ENCODE measurements at regions not wholly inside any gene's neighbourhood (a gene's known extent, or its start where the extent isn't known, plus 50 kb on each side); places are given as distances from the start of the nearest gene placed in this dataset.
"Not testable (repeated sequence)": the region's sequence is repeated elsewhere in the genome, so short reads cannot be mapped to it uniquely, and the experiment has no call there.

DNA sequence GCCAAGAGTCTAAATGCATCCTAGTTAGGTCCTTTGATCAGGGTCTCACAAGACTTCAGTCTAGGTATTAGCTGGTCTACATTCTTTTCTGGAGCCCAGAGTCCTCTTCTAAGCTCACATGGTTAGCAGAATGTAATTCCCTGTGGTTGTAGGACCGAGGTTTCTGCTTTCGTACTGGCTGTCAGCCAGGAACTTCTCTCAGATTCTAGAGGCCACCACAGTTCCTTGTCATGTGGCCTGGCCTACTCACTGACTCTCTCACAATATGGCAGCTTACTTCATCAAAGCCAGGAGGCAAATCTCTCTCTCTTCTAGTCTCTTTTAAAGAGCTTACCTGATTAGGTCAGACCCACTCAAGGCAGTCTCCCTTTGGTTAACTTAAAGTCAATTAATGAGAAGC, 82.9 kb downstream of the POU4F1 start:
- Histone ChIP-seq H3K4me1 (ENCODE audit: low read length) (no peaks in the 10 kb centered on the region), H3K9me3 (replicated peaks; ENCODE audit: insufficient read depth, low read length) (no peaks in the 10 kb centered on the region), H3F3A (ENCODE audit: insufficient read depth, low read length) (no peaks in the 10 kb centered on the region), H3K4me3 (ENCODE audit: low read length) (no peak overlapping the region), H2AFZ (ENCODE audit: low read length) (0 out of 2 replicates have a peak overlapping the region, but pooled peaks have one; percentile 5), H3K27ac (ENCODE audit: low read length) (no peak overlapping the region), H3K9ac (ENCODE audit: low read length) (no peak overlapping the region), H3K36me3 (replicated peaks; ENCODE audit: insufficient read depth, low read length) (no peaks in the 10 kb centered on the region), H4K20me1 (ENCODE audit: insufficient read depth, low read length) (no peaks in the 10 kb centered on the region), H3K9me2 (replicated peaks; ENCODE audit: insufficient read depth, low read length) (no peaks in the 10 kb centered on the region), H3K4me2 (ENCODE audit: low read depth, low read length) (no peak overlapping the region), H3K27me3 (replicated peaks; ENCODE audit: insufficient read depth, low read length) (no peaks in the 10 kb centered on the region), H3K79me2 (ENCODE audit: low read length) (no peaks in the 10 kb centered on the region)
- TF ChIP-seq EZH2phosphoT487 (IDR thresholded peaks at IDR 0.05; ENCODE audit: low read length) (no peak), EZH2 (optimal IDR thresholded peaks at IDR 0.05; ENCODE audit: low read depth, low read length) (no peak)
- TF ChIP-seq, protein P1, sequence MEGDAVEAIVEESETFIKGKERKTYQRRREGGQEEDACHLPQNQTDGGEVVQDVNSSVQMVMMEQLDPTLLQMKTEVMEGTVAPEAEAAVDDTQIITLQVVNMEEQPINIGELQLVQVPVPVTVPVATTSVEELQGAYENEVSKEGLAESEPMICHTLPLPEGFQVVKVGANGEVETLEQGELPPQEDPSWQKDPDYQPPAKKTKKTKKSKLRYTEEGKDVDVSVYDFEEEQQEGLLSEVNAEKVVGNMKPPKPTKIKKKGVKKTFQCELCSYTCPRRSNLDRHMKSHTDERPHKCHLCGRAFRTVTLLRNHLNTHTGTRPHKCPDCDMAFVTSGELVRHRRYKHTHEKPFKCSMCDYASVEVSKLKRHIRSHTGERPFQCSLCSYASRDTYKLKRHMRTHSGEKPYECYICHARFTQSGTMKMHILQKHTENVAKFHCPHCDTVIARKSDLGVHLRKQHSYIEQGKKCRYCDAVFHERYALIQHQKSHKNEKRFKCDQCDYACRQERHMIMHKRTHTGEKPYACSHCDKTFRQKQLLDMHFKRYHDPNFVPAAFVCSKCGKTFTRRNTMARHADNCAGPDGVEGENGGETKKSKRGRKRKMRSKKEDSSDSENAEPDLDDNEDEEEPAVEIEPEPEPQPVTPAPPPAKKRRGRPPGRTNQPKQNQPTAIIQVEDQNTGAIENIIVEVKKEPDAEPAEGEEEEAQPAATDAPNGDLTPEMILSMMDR (IDR thresholded peaks at IDR 0.05; ENCODE audit: low read length), result no peak
- DNase-seq, result no peak

DNA sequence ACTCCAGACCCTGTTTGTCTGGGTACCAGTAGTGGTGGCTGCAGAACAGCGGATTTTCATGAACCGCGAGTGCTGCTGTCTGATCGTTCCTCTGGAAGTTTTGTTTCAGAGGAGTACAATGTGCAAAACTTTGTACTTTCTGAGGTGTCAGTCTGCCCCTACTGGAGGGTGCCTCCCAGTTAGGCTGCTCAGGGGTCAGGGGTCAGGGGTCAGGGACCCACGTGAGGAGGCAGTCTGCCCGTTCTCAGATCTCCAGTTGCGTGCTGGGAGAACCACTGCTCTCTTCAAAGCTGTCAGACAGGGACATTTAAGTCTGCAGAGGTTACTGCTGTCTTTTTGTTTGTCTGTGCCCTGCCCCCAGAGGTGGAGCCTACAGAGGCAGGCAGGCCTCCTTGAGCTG, 84.9 kb downstream of the POU4F1 start:
- not testable (repeated sequence) for H3K4me3 ChIP-seq (ENCODE audit: low read length); H3K36me3 ChIP-seq (replicated peaks; ENCODE audit: insufficient read depth, low read length); H3K9me3 ChIP-seq (replicated peaks; ENCODE audit: insufficient read depth, low read length); H2AFZ ChIP-seq (ENCODE audit: low read length); H3K4me2 ChIP-seq (ENCODE audit: low read depth, low read length); H3F3A ChIP-seq (ENCODE audit: insufficient read depth, low read length); H3K9me2 ChIP-seq (replicated peaks; ENCODE audit: insufficient read depth, low read length); H3K9ac ChIP-seq (ENCODE audit: low read length); H3K27me3 ChIP-seq (replicated peaks; ENCODE audit: insufficient read depth, low read length); H3K27ac ChIP-seq (ENCODE audit: low read length); H3K79me2 ChIP-seq (ENCODE audit: low read length); H3K4me1 ChIP-seq (ENCODE audit: low read length); DNase-seq; H4K20me1 ChIP-seq (ENCODE audit: insufficient read depth, low read length)

DNA sequence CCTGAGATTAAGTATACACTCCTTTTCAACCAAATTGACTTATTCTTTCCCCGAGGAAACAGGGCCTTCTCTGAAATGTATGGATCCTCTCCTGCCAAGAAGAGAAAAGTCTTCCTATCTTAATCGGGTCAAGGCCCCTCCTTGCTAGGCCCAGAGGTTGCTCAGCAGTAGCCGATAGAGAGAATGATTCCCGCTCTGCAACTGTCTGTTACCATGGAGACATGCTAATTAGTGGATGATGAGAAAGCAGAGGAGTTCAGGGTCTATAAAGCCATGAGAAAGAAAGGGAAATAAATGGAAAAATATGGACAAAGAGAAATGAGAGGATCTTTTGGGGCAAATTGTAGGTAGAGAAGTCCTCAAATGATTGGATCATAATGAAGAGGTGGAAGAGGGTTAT, 103.5 kb downstream of the POU4F1 start:
- Histone ChIP-seq H3K9me2 (replicated peaks; ENCODE audit: insufficient read depth, low read length) (no peaks in the 10 kb centered on the region), H3K36me3 (replicated peaks; ENCODE audit: insufficient read depth, low read length) (no peaks in the 10 kb centered on the region), H4K20me1 (ENCODE audit: insufficient read depth, low read length) (no peaks in the 10 kb centered on the region), H3K27ac (ENCODE audit: low read length) (no peak overlapping the region), H3K9ac (ENCODE audit: low read length) (no peak overlapping the region), H3F3A (ENCODE audit: insufficient read depth, low read length) (no peaks in the 10 kb centered on the region), H3K4me1 (ENCODE audit: low read length) (no peaks in the 10 kb centered on the region), H3K4me3 (ENCODE audit: low read length) (no peak overlapping the region), H3K27me3 (replicated peaks; ENCODE audit: insufficient read depth, low read length) (no peaks in the 10 kb centered on the region), H2AFZ (ENCODE audit: low read length) (no peak overlapping the region), H3K9me3 (replicated peaks; ENCODE audit: insufficient read depth, low read length) (no peaks in the 10 kb centered on the region), H3K79me2 (ENCODE audit: low read length) (no peaks in the 10 kb centered on the region), H3K4me2 (ENCODE audit: low read depth, low read length) (no peak overlapping the region)
- no peak for DNase-seq
- TF ChIP-seq, protein P1 (IDR thresholded peaks at IDR 0.05; ENCODE audit: low read length), result no peak
- no peak for TF ChIP-seq EZH2 (optimal IDR thresholded peaks at IDR 0.05; ENCODE audit: low read depth, low read length)
- TF ChIP-seq EZH2phosphoT487 (IDR thresholded peaks at IDR 0.05; ENCODE audit: low read length), result no peak

DNA sequence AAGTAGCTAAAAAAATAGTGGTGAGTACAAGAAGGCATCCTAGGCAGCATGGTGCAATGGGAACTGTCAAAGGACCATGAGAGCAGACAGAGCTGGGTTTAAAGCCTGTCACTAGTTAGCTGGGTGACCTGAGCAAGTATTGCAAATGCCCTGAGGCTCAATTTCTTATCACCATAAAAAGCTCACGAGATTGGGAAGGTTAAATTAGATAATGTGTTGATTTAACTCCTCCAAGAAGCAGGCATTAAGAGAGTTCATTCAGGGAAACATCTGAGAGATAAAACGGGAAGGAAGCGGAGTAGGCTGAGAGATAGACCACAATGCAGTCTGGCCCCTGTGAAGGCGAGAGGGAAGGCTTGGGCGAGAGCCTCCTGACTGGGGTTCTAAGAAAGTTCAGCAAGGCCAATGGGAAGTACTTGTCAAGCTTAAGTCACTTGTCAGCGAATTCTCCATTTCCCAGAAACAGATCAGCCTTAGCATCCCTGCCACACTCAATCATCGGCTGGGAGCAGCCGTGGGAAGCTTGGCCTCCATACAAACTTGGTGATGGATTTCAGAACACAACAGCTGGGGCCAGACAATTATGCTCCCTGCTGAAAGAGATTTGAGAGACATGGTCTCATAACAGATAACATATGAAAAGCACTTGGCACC, 105.5 kb downstream of the POU4F1 start:
- no peaks in the 10 kb centered on the region for H4K20me1 ChIP-seq (ENCODE audit: insufficient read depth, low read length)
- H3K79me2 ChIP-seq (ENCODE audit: low read length), result no peaks in the 10 kb centered on the region
- no peak overlapping the region for H3K4me2 ChIP-seq (ENCODE audit: low read depth, low read length)
- H3K4me1 ChIP-seq (ENCODE audit: low read length), result no peaks in the 10 kb centered on the region
- H3F3A ChIP-seq (ENCODE audit: insufficient read depth, low read length), result no peaks in the 10 kb centered on the region
- DNase-seq, result no peak
- no peak for TF ChIP-seq EZH2 (optimal IDR thresholded peaks at IDR 0.05; ENCODE audit: low read depth, low read length)
- no peak for TF ChIP-seq EZH2phosphoT487 (IDR thresholded peaks at IDR 0.05; ENCODE audit: low read length)
- TF ChIP-seq, protein P1 (IDR thresholded peaks at IDR 0.05; ENCODE audit: low read length), result no peak
- no peak overlapping the region for H3K27ac ChIP-seq (ENCODE audit: low read length)
- no peak overlapping the region for H3K4me3 ChIP-seq (ENCODE audit: low read length)
- no peaks in the 10 kb centered on the region for H3K27me3 ChIP-seq (replicated peaks; ENCODE audit: insufficient read depth, low read length)
- H2AFZ ChIP-seq (ENCODE audit: low read length), result no peak overlapping the region
- no peaks in the 10 kb centered on the region for H3K9me3 ChIP-seq (replicated peaks; ENCODE audit: insufficient read depth, low read length)
- H3K9me2 ChIP-seq (replicated peaks; ENCODE audit: insufficient read depth, low read length), result no peaks in the 10 kb centered on the region
- no peak overlapping the region for H3K9ac ChIP-seq (ENCODE audit: low read length)
- H3K36me3 ChIP-seq (replicated peaks; ENCODE audit: insufficient read depth, low read length), result no peaks in the 10 kb centered on the region

Data from MM.1S (cell line).